MCF 10A (cell line): ENCODE measurements at regions not wholly inside any gene's neighbourhood (a gene's known extent, or its start where the extent isn't known, plus 50 kb on each side); places are given as distances from the start of the nearest gene placed in this dataset.

Source experiments
- BruUV-seq: library from RNA; stranded (reverse); fragments of 400-500 nt; replicated peaks from 2 replicates; lab custom pipeline; 2021; lab: Mats Ljungman, UMichigan
- CTCF ChIA-PET: fragments of 300-600 bp; sonication (Branson Sonifier 250); formaldehyde crosslinking; extraction: SDS; loops from one replicate; lab custom pipeline; 2021; ENCODE audit warnings: antibody characterized with exemption, inconsistent platforms; lab: Yijun Ruan, JAX
- POLR2A ChIA-PET: fragments of 300-600, 350-650 bp; sonication (Branson Sonifier 250); formaldehyde crosslinking; extraction: SDS; loops from one replicate; lab custom pipeline; 2020; ENCODE audit warnings: antibody characterized with exemption, inconsistent platforms; lab: Yijun Ruan, JAX
- DNase-seq: peaks from one replicate; pipeline ENCODE4 v3.0.0-alpha.2; 2018; ENCODE audit not compliant: unreplicated experiment
- H3K27ac Mint-ChIP-seq: one replicate; pipeline ENCODE4 v1.8.0; 2022; ENCODE audit warnings: mild to moderate bottlenecking, low read depth, mixed read lengths; ENCODE audit not compliant: unreplicated experiment
- H3K27me3 Mint-ChIP-seq: one replicate; pipeline ENCODE4 v1.8.0; 2022; ENCODE audit warnings: mixed read lengths; ENCODE audit not compliant: insufficient read depth, unreplicated experiment
- H3K36me3 Mint-ChIP-seq: one replicate; pipeline ENCODE4 v1.8.0; 2022; ENCODE audit warnings: mild to moderate bottlenecking, moderate library complexity, mixed read lengths; ENCODE audit not compliant: insufficient read depth, unreplicated experiment
- H3K4me1 Mint-ChIP-seq: one replicate; pipeline ENCODE4 v1.8.0; 2022; ENCODE audit warnings: mixed read lengths; ENCODE audit not compliant: insufficient read depth, unreplicated experiment
- H3K4me3 Mint-ChIP-seq: one replicate; pipeline ENCODE4 v1.8.0; 2022; ENCODE audit warnings: mild to moderate bottlenecking, moderate library complexity, mixed read lengths; ENCODE audit not compliant: unreplicated experiment
- H3K9me3 Mint-ChIP-seq: one replicate; pipeline ENCODE4 v1.8.0; 2022; ENCODE audit warnings: mixed read lengths; ENCODE audit not compliant: unreplicated experiment
- CTCF ChIP-seq: fragments of 200-600 bp; IDR thresholded peaks from one replicate; pipeline ENCODE4 v1.8.0; 2022; ENCODE audit warnings: antibody characterized with exemption, mild to moderate bottlenecking; ENCODE audit not compliant: unreplicated experiment
- intact Hi-C: fragments of 100-400 bp; cut with micrococcal nuclease; formaldehyde crosslinking; loops from 2 replicates; pipeline ENCODE4 v1.14.1; 2022

GRCh38 chr13:89883893-89884448, 1463.5 kb upstream of the MIR17HG start:
- no TSS peak for BruUV-seq
- POLR2A ChIA-PET = no interaction called here
- TF ChIP-seq CTCF = no peak
- no peaks in the 10 kb centered on the region for H3K27me3 Mint-ChIP-seq
- H3K9me3 Mint-ChIP-seq = no peaks in the 10 kb centered on the region
- peaks cover 5% of the 10 kb centered on the region for H3K4me1 Mint-ChIP-seq
- CTCF ChIA-PET = no interaction called here
- intact Hi-C loops = no loop called here
- H3K27ac Mint-ChIP-seq = no peak overlapping the region
- no peak for DNase-seq
- H3K36me3 Mint-ChIP-seq = no peaks in the 10 kb centered on the region
- H3K4me3 Mint-ChIP-seq = no peak overlapping the region

- no peak for DNase-seq
- ChIA-PET POLR2A (no interaction called here), CTCF (interaction anchor here (0.6 to 1.2 kb wide), 5 partner anchors 9 to 977 kb away, joined by 3 to 4 read pairs (median 3); no protein-coding TSS in a partner anchor)
- Mint-ChIP-seq H3K4me1 (no peaks in the 10 kb centered on the region), H3K27ac (no peak overlapping the region), H3K4me3 (no peak overlapping the region), H3K9me3 (no peaks in the 10 kb centered on the region), H3K27me3 (no peaks in the 10 kb centered on the region), H3K36me3 (no peaks in the 10 kb centered on the region)
- intact Hi-C loops = no loop called here
- no peak for TF ChIP-seq CTCF
- BruUV-seq = no TSS peak
Measured at GRCh38 chr13:89890806-89891205, 1456.7 kb upstream of the MIR17HG start.

- no peaks in the 10 kb centered on the region for H3K36me3 Mint-ChIP-seq
- no peaks in the 10 kb centered on the region for H3K4me1 Mint-ChIP-seq
- ChIA-PET CTCF (interaction anchor here (0.6 to 1.5 kb wide), 5 partner anchors 34 to 976 kb away, joined by 3 to 4 read pairs (median 3); no protein-coding TSS in a partner anchor), POLR2A (no interaction called here)
- no peaks in the 10 kb centered on the region for H3K9me3 Mint-ChIP-seq
- no peak overlapping the region for H3K4me3 Mint-ChIP-seq
- no TSS peak for BruUV-seq
- no peak overlapping the region for H3K27ac Mint-ChIP-seq
- no peaks in the 10 kb centered on the region for H3K27me3 Mint-ChIP-seq
- no peak for TF ChIP-seq CTCF
- no peak for DNase-seq
- intact Hi-C loops = no loop called here
Measured at GRCh38 chr13:89891416-89891815, 1456.1 kb upstream of the MIR17HG start.

GRCh38 chr13:89897681-89898080, 1449.8 kb upstream of the MIR17HG start:
- no peaks in the 10 kb centered on the region for H3K36me3 Mint-ChIP-seq
- no peaks in the 10 kb centered on the region for H3K4me1 Mint-ChIP-seq
- H3K27me3 Mint-ChIP-seq = no peaks in the 10 kb centered on the region
- H3K9me3 Mint-ChIP-seq = no peaks in the 10 kb centered on the region
- no peak overlapping the region for H3K27ac Mint-ChIP-seq
- no peak for TF ChIP-seq CTCF
- H3K4me3 Mint-ChIP-seq = no peak overlapping the region
- ChIA-PET POLR2A (no interaction called here), CTCF (no interaction called here)
- no TSS peak for BruUV-seq
- intact Hi-C loops = no loop called here
- DNase-seq = no peak
